Right renal cortex interstitium (tissue), 3 donors: ENCODE measurements at regions not wholly inside any gene's neighbourhood (a gene's known extent, or its start where the extent isn't known, plus 50 kb on each side); places are given as distances from the start of the nearest gene placed in this dataset.

Experiments used
- DNase-seq, 3 donors: peaks; one replicate each; pipeline ENCODE4 v3.0.0-alpha.2; 2013; ENCODE audit warnings: low read depth in 3 of 3, low spot score in 2 of 3

GRCh38 chr7:109121599-109122300 is 552.1 kb downstream of the DNAJB9 start:
- DNase-seq, result no peak

DNA sequence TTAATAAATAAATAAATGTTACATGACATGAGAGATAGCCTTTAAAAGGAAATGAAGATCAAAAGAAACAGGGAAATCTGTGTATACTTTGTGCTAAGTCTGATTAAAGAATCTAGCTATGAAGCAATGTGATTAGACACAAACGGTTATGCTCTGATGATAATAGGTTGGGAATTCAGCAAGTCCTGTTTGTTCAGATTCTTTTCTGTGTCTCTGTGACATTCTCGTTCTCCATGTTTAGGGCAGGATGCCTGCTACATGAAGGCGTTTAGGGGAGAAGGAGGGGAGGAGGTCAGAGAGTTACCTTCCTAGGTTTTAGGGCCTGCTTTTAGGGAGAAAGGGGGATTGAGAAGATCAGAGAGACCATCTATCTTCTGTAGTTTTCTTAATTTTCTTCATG is 555.3 kb downstream of the DNAJB9 start:
- no peak for DNase-seq

DNA sequence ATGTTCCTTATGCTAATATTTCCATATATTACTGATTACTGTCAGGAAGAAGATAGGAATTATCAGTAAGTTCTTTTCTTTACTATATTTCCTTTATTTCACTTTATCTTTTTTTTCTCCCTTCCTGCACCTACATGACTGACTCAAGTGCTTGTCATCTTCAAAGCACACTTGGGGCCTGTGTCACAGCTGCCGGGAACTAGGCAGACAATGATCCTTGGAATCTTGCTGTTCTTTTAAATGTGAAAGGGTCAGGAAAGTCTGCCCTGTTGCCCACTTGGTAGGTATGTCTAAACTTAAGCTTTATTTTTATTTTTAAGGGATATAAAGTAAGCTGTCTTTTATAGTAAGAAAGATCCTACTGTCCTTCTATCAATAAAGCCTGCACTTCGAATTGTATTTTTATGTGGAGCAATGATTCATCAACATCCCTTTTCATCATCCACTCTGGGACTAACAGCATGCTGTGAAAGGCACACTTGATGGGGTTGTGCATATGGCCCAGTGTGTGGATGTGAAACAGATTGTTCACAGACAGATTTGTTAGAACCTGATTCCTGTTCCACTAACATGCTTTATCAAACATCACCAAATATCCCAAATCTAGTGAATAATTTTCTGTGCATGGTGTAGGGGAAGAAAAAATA is 556.9 kb downstream of the DNAJB9 start:
- no peak for DNase-seq

DNA sequence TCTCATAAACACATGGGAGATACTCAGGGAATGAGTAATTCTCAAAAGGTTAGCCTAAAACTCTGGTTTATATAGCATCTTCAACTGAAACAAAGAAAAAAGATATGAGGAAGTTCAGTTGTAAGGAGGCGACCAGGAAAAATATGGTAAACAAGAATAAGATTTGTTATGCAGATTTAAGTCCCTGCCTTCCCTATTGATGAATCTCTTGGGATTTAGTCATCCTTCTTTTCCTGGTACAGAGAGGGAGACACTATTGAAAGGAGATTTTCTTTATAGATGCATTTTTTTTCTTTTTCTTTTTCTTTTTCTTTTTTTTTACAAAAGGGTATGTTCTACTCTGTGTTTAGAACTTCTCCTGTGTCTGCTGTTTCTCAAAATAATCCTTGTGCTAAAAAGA is 557.5 kb downstream of the DNAJB9 start:
- no peak for DNase-seq

DNA sequence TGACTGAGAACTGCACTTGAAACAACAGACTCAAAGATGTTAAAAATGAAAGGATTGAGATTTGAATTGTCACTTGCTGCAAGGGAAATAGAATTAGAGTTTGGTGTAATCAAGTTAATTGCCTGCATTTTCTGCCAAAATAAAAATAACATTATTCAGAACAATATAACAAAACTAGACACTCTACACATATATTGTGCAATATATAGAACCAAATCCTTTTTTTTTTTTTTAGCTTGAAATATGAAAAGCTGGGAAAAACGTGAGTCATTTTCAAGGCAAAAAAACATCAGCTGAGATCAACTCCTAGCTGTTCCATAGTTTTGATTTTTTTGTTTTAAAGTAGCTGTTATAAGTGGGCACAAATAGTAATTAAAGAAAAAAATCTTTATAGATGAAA is 561.5 kb downstream of the DNAJB9 start:
- no peak for DNase-seq

DNA sequence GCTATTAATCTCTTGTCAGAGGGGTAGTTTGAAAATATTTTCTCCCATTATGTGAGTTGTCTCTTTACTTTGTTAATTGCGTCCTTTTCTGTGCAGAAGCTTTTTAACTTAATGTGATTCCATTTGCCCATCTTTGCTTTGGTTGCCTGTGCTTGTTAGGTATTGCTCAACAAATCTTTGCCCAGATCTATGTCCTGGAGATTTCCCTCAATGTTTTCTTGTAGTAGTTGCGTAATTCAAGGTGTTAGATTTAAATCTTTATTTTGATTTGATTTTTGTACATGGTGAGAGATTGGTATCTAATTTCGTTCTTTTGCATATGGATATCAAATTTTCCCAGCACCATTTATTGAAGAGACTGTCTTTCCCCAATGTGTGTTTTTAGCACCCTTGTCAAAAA is 567.2 kb downstream of the DNAJB9 start:
- DNase-seq, result no peak

DNA sequence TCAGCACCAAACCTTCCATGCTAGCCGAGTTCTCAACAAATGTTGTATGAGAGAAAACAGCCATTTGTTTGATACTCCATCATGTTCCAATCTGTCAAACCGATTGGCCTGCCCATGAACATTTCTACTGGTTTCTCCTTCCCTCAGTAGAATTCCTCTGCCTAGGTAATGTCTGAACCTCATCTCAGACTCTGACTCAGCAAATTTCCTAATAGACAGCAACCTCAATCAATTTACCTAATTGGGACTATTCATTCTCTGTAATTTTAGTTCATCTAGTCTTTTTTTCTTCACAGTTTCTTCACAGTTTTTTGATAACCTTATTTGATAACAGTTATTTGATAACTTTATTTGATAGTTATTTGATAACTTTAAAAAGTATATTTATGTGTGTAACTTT is 585.1 kb downstream of the DNAJB9 start:
- no peak for DNase-seq

- no peak for DNase-seq
These were observed 588.6 kb downstream of the DNAJB9 start for GRCh38 chr7:109158246-109158645.

- no peak for DNase-seq
These were observed 607.0 kb downstream of the DNAJB9 start for GRCh38 chr7:109176661-109177060.

- DNase-seq, result no peak
These were observed 608.7 kb downstream of the DNAJB9 start for GRCh38 chr7:109178342-109178741.

- no peak for DNase-seq
These were observed 609.9 kb downstream of the DNAJB9 start for GRCh38 chr7:109179601-109180000.

DNA sequence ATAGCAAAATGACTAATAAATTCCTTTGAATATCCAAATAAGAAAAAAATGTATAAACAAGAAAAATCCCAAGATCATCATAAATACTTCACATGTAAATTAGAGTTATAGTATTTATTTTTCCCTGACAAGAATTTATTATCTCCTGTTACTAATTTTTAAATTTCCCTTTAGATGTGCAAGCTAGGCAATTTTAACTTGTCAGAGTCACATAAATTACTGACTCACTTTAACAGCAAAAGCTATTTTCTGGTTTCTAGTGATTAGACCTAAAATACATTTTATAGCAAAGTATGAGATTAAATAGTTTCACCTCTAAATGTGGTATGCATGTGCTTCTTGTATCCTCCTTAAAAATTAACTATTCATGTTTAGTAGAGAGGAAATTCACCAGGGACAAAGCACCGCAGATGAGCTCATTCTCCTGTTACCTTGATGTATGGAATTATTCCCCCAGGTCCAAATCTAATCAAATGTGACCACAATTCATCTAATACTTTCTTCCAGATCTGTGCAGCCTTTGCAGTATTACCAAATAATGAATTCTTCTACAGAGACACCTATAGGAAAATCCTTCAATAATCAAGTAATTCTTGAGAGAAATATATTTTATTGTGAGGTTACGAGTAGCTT is 621.2 kb downstream of the DNAJB9 start:
- DNase-seq, result no peak

DNA sequence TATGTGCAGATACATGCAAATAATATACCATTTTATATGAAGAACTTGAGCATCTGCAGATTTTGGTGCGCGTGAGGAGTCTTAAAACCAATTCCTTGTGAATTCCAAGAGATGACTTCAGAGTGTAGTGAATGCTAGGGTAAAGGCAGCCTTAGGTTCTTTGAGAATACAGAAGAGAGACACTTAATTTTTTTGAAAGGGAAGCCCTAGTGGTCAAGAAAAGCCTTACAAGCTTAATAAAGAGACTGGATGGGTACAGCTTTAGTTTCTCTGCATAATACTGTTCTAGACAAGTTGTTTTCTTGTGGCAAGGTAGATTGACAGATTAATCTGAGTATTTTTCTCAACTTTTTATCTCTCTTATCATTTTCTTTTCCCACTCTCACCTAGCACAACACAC is 636.5 kb downstream of the DNAJB9 start:
- DNase-seq, result no peak

DNA sequence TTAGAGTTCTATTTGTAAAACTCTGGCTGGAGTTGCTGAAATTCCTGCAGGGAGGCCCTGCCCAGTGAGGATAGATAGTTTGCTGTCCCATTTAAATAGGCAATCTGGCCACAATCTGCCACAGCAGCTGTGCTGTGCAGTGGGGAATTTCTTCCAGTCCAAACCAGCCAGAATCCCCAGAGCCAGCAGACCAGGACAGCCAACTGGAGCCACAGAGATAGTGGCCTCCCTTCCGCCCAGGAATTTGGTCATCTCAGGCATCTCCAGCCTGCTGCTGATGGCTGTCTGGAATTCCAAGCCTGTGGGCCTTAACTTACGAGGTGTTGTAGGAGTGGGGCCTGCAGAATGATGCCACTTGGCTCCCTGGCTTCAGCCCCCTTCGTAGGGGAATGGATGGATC is 643.4 kb downstream of the DNAJB9 start:
- no peak for DNase-seq

- DNase-seq, result no peak
These were observed 645.7 kb downstream of the DNAJB9 start for GRCh38 chr7:109215341-109215740.

DNA sequence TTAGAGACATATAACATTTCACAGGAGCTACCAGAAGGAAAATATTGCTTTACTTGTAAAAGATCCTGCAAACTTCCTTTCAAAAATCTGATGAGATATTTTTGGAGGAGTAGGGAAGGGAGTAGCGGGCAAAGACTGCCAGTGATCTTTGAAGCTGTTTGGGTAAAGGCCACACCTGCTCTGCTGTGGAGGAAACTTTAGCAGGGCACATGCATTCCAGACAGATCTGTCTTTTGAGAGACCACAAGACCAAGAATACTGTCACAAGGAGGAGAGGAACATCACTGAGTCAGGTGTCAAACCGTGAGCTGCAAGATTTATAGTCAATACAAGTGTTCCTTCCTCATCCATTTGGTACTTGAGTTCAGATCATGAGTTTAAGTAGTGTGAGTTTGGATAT is 654.4 kb downstream of the DNAJB9 start:
- DNase-seq, result no peak

- DNase-seq, result no peak
These were observed 657.0 kb downstream of the DNAJB9 start for GRCh38 chr7:109226699-109227098.

- DNase-seq, result no peak
These were observed 665.6 kb downstream of the DNAJB9 start for GRCh38 chr7:109235316-109235715.

DNA sequence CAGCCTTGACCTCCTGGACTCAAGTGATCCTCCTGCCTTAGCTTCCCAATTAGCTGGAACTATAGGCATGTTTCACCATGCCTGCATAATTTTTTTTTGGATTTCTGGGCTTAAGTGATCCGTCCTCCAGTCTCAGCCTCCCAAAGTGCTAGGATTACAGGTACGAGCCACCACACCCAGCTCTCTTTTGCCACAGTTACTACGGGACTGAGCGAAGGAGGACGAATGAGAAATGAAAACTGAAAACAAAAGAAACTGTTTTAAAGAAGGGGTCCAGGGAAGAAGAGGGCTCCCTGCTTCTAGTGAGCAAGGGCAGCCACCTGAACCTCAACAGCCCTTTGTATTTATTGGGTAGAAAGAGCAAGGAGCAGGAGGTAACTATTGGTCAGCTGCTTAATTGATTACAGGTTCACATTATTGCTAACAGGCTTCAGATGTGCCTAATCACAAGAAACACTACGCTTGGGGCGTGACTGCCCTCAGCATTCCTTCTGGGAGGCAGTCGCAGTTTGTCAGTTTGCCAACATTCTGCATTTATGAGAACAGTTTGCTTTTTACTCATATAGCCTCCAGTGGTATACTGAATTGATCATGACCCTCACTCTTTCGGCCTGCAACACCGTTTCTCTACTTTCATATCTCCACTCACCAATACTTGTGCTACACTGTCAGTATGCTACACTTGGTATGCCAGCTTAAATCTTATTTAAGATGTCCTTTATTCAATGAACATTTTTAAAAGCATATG is 676.8 kb downstream of the DNAJB9 start:
- DNase-seq, result no peak

DNA sequence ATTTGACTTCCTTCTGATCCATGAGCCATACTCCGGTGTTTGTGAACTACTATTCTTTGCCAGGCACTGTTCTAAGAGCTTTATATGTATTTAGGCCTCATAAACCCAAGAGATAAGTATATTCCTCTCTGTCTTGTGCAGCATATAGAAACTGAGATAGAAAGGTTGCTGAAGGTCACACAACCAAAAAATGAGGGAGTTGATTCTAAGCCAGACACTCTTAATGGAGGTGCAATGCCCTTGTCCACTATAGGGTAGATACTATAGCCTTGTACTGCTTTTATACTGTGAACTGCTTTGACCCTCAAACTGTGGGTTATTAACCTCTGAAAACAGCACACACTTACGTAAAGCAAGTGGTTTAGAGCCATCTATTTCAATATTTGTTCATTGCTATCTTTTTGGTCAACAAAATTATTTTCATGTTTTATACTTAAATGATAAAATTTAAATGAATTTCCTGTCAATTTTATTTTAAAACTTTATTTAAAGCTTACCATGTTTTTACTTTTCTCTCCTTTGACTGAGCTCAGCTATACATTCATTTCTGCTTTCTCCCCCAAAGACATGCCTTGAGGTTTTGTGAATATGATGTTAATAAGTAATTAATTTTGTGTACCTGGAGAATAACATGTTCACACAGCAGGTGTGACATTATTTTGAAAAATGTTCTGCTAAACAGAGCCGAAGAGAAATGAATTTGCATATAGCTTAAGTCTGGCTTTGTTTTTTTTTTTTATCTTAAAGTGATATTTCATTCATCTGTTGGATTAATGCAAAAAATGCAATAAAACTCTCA is 687.3 kb downstream of the DNAJB9 start:
- DNase-seq, result no peak

- no peak for DNase-seq
These were observed 689.5 kb downstream of the DNAJB9 start for GRCh38 chr7:109259151-109259550.
